ENCODE measurements at regions not wholly inside any gene's neighbourhood (a gene's known extent, or its start where the extent isn't known, plus 50 kb on each side); places are given as distances from the start of the nearest gene placed in this dataset.

DNA sequence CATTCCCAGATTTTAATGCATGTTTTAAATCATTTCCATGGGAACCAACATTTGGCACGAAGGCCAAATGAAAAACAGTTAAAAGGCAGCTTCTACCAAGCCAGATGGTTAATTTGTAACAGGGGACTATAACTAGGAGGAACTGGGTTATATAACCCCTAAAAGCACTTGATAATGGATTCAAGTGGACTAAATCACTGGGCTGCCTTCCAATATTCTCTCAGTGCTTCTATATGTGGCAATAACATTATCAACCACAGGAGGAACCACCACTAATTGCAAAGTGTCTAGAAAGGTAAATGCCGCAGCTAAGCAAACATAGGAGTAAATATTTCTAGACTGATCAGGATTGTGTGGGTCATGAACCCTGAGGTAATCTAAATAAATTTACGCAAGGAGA, 391.5 kb downstream of the UBE2NL start:
- TF ChIP-seq KDM5A (IDR thresholded peaks at IDR 0.05; ENCODE audit: borderline replicate concordance, low read length) (no peak), ZNF747 (CRISPR knock-in tag; IDR thresholded peaks at IDR 0.05; ENCODE audit: borderline replicate concordance) (no peak), ZBTB7A (CRISPR knock-in tag; IDR thresholded peaks at IDR 0.05) (no peak), MNT (IDR thresholded peaks at IDR 0.05) (no peak), POLR2A (IDR thresholded peaks at IDR 0.05; ENCODE audit: insufficient read depth in 1 of 2, low read depth in 2 of 2, low read length in 2 of 2) (no peak), STAT5B (CRISPR knock-in tag; IDR thresholded peaks at IDR 0.05) (no peak), ASH2L (IDR thresholded peaks at IDR 0.05; ENCODE audit: insufficient read length, low read depth, low read length) (no peak), PBX2 (CRISPR knock-in tag; IDR thresholded peaks at IDR 0.05) (no peak), ZSCAN29 (CRISPR knock-in tag; conservative IDR thresholded peaks at IDR 0.05) (no peak), NFYB (CRISPR knock-in tag; IDR thresholded peaks at IDR 0.05) (no peak), MAFK (conservative IDR thresholded peaks at IDR 0.05 in 1 of 2, IDR thresholded peaks at IDR 0.05 in 1 of 2; ENCODE audit: low read length in 2 of 2) (no peak)
- TF ChIP-seq, protein P1, sequence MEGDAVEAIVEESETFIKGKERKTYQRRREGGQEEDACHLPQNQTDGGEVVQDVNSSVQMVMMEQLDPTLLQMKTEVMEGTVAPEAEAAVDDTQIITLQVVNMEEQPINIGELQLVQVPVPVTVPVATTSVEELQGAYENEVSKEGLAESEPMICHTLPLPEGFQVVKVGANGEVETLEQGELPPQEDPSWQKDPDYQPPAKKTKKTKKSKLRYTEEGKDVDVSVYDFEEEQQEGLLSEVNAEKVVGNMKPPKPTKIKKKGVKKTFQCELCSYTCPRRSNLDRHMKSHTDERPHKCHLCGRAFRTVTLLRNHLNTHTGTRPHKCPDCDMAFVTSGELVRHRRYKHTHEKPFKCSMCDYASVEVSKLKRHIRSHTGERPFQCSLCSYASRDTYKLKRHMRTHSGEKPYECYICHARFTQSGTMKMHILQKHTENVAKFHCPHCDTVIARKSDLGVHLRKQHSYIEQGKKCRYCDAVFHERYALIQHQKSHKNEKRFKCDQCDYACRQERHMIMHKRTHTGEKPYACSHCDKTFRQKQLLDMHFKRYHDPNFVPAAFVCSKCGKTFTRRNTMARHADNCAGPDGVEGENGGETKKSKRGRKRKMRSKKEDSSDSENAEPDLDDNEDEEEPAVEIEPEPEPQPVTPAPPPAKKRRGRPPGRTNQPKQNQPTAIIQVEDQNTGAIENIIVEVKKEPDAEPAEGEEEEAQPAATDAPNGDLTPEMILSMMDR (CRISPR knock-in tag; IDR thresholded peaks at IDR 0.05): no peak
